HG03378 (cell line): ENCODE measurements at regions not wholly inside any gene's neighbourhood (a gene's known extent, or its start where the extent isn't known, plus 50 kb on each side); places are given as distances from the start of the nearest gene placed in this dataset.

ENCODE experiments used
- ATAC-seq: cut with Tn5 transposase; IDR thresholded peaks from one replicate; pipeline ENCODE4 v1.9.1; 2021; ENCODE audit warnings: mild to moderate bottlenecking, moderate library complexity; ENCODE audit not compliant: unreplicated experiment

DNA sequence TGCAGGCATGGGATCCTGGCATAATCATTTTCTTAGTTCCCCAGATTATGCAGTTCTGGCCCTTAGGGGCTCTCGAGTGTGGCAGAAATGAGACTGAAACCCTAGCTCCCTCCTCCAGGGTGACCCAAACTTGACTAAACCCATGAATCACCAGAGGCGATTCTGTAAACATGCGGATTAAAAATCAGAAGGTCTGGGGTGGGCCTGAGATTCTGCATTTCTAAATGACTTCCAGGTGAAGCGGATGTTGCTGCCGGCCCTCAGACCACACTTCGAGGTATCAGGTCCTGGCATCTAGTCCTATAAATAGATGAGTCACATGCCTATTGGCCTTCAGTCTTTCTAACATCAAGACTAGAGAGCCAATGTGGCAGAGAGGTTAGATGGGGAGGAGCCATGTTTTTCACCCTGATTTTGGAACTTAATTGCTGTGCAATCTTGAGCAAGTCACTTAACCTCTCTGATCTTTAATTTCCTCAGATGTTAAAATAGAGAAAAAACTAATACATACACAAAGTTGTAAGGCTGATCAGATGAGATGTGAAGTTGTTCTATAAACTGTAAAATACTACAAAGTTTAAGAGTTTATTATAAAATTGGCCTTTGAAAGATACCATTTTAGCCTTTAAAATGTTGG is 431.2 kb downstream of the FOXO1 start:
- no peak for ATAC-seq

DNA sequence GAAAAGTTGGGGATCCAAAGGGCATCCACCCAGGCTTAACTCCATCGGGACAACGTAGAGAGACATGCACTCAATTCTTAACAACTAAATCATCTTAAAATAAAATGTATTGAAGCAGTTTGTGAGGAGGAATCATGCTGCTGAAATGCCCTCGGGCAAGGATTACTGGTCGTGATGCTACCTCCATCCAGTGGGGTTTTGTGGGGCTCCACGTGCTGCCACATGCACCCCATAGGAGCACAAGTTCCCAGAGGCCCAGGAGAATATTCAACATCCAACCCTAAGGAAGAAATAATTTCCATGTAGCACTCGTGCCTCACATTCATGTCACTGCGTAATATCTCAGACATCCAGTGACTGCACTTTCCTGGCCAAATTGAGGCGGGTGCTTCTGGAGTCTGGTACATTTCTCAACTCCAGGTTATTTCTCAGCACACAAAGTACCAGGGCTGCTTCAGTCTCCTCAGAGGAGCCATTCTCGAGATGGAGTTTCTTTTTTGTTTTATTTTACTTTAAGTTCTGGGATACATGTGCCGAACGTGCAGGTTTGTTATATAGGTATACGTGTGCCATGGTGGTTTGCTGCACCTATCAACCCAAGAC is 429.8 kb downstream of the FOXO1 start:
- ATAC-seq, result no peak

DNA sequence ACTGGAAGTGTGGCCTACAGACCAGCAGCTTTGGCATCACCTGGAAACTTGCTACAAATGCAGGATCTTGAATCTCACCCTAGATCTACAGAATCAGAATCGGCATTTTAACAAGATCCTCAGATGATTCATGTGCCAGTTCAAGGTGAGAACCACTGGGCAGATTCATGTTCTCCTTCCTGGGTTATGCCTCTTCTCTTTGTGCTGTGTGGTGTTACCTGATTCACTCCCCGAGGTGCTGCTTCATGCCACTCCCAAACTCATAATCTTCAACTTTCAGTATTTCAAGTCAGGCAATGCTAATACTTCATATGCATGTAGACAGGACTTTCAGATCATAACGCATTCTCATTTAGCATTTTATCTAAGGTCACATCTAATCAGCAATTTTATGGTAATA is 427.7 kb downstream of the FOXO1 start:
- no peak for ATAC-seq

DNA sequence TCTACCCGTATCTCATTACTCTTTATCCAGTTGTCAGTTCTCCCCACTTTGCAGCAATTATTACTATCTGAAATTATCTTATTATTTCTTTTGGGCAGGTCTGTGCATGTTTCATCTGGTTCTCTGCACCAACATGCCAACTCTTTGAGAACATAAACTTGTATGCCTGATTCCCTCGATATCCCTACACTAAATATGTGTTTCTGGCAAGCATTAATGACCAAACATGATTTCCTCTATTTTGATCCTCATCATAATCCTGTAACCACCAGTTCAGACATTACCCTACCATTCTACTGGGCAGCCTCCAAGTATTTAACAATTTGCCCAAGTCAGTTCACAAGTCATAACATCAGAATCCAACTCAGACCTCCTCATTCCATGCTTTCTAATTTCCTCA is 426.1 kb downstream of the FOXO1 start:
- no peak for ATAC-seq

DNA sequence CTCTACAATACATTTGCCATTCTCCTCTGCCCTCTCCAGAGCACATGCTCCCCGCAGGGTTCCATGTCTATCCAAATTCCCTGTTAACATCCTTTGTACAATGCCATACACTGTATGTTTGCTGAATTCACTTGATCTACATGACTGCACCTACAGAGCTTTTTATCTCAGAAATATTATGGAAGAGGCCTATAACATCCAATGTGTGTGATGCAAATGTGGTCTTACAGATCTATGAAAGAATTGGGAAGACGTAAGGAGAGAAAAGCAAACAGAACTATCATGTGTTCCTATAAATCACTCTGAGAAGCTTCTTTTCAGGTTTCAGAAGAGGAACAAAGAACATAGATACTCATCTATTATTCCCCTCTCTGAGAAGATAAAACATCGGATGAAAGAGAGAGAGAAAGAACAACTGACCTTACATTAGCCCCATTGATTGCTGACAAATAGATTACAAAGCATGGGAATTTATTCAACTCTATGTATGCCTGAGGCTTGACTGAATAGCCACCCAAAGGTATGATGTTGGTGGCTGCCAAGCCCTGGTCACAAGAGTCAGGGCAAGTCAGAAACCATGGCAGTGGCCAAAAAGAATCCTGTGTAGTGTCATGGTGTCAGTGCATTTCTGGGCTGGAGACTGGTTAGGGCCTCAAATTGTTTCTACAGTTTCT is 425.2 kb downstream of the FOXO1 start:
- no peak for ATAC-seq

DNA sequence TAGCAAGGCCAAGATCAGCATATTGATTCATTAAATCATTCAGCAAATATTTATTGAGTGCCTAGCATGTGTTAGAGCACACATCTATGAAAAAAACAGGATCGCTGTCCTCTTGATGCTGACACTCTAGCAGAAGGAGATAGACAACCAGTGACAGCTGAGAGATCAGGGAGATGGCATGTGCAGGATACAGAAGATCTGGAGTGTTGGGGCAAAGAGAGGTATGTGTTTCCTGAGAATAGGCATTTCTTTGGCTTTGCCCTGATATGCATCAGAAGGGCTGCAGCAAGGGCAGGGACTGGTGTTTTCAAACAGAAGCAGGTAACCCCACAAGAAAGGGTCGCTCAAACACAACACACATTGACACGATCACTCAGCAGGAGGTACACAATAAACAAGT is 423.4 kb downstream of the FOXO1 start:
- no peak for ATAC-seq

DNA sequence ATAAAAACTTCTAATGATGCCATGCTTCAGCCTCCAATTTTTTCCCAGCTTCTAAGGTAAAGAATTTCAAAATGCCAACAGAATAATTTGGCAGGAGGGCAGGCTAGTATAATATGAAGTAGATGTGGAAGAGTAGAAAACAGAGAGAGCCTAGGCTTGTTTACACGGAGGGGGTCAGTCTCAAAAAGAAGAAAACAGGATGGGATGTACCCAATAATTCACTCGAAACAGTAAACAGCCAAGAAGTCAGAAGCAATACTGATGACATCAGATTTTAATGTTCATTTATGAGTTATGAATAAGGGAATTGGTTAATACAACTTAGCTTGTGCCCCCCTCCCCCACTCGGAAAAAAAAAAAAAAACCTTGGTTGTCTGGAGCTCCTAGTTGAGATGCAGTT is 422.5 kb downstream of the FOXO1 start:
- ATAC-seq, result no peak

DNA sequence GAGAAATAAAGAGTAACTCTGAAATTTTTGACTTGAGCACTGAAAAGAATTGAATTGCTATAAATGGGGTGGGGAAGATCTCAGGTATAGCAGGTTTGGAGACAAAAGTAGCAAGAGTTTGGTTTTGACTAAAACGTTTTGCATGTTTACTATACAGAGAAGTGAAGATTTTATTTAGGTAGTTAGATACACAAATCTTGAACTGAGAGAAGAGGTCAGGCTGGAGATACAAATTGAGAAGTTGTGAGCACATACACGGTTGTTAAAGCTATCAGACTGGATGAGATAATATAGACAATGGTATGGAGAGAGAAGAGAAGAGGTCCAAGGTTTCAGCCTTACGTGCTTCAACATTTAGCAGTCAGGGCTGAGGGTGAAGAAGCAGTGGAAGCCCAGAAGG is 420.9 kb downstream of the FOXO1 start:
- ATAC-seq, result no peak

DNA sequence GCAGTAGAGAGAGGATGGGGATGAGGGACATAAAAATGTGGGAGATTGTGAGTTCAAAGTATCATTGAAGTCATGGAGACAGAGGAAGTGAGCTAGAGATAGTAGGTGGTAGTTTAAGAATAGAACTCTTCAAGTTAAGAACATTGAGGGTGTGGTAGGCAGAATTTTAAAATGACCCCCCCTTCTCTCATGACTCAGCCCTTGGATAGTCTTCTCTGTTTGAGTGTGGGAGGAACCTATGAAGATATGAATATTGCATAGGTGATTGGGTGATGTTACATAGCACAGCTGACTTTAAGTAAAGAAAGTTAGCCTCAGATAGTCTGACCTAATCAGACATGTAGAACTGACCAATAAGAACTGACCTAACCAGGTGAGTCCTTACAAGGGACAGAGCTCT is 418.6 kb downstream of the FOXO1 start:
- no peak for ATAC-seq

DNA sequence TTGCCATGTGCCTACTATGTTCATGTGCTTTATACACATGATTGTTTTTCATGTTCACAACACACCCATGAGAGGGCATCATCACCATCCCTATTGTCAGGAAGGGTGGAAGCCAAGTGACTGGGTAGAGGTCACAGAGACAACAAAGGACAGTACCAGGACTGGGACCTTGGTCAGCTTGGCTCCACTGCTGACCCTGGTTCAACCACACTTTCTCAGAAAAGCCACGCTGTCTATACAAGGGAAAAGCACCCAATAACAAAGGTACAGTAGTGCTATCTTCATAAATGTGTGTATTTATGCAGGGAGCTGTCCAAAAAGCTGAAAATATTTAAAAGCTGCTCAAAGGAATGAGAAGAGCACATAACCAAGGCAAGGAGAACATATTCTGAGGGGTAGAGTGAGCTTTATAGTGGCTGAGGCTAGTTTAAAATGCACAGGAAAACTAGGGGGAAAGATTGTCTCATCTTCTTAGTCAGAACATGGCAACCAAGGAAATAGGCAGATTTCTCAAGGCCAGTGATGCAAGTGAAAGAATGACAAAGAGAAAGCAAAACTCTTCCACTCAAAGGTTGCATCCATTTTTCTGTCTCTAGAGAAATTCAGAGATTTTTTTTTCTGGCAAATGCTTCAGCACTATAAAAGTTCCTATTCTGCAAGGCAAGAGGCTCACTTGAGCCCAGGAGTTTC is 415.0 kb downstream of the FOXO1 start:
- no peak for ATAC-seq

DNA sequence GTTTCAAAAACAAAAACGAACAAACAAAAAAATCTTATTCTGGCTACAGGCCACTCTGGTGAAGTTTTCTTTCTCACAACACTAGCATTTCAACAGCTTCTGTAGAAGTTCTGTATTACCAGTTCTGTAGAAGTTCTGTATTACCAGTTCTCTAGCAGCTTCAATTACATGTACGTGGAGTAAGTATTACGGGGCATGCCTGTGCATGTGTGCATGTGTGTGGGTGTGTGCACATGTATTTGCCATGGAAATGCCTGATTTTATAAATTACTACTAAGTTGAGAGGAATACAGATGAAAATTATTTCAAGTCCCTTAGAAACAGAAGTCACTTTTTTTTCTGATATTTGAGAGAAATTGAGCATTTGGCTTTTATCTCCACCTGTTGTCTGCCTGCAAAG is 414.2 kb downstream of the FOXO1 start:
- no peak for ATAC-seq

DNA sequence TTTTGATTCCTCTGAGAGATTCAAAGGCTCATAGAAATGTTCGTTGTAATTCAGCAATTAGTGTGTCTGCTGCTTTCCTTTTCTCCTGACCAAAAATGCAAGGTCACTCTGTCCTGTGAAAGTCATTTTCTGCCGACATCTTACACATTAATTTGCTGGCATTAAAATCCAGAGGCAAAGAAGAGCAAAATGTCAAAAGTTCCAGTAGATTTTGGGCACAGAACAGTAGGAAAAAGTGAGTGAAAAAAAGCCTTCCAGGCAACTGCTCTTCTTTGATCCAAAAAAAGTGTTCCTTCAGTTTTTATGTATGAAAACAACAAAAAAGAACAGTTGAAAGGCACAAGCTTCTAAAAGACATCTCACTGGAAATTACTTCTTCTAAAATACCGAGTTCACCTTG is 413.8 kb downstream of the FOXO1 start:
- no peak for ATAC-seq

DNA sequence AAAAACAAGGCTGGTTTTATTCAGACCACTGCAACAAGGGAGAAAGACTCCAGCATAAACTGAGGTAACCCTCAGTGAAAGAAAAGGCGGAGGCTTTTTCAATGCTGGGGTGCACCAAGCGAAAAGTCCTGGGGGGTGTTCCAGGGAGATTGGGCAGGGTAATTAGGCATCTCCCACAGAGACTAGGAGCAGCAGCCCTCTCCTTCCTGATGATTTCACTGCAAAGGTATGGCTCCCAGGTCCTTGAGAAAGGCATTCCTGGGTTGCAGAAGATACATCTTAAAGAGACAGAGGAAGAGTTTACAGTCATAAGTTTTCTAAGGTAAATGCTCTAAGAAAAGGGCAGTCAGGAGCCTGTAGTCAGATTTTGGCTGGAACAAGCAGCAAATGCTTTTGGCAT is 412.0 kb downstream of the FOXO1 start:
- ATAC-seq, result no peak

DNA sequence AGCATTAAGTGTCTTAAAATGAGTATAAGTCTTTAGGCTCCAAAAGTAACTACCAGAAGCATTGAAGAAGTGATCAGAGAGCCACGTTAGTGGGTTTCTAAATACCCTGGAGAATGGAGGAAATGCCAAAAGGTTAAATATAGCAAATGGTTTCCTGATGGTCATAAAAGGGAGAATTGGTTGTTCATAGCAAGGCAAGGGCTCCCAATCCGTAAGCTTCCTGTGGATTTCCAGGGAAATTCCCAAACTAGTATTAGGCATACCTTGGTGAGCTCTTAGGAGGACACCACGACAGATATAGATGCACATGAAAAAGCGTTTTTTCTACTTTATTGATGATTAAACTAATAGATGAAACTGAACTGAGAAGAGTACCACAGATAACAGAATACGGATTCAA is 410.9 kb downstream of the FOXO1 start:
- no peak for ATAC-seq

DNA sequence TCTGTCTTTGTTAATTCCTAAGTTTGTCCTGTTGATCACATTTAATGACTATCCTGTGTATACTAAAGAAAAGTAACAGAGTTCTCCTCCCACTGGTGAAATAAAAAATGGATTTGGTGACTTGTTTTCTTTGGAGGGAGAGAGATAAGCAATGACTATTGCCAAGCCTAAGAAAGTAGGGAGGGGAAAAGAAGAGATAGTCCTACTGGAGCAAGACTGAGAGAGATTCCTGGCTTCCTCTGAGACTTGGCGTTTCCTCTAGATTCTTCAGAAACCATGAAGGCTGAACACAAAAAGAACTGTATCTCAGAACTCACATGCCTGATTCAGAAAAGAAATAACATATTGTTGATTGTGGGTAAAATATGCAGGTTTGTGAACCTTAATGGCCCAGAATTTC is 406.5 kb downstream of the FOXO1 start:
- ATAC-seq, result no peak

DNA sequence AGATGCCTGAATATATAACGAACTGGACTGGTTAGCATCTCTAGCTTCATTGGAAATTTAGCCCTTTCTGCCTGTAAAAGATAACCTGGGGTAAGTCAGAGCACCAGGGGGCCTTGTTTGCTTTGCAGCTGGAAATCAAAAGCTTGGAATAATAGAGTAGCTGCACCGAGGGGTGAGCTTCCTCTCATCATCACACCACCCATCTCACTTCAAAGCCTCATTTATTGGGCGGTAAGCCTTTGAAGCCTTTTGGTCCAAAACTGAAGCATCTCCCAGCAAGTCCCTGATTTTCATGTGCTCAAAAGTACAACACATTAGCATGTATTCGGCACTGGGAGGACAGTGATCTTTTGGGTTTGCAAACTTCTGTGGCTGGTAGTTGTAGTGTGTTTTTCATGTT is 405.1 kb downstream of the FOXO1 start:
- no peak for ATAC-seq

DNA sequence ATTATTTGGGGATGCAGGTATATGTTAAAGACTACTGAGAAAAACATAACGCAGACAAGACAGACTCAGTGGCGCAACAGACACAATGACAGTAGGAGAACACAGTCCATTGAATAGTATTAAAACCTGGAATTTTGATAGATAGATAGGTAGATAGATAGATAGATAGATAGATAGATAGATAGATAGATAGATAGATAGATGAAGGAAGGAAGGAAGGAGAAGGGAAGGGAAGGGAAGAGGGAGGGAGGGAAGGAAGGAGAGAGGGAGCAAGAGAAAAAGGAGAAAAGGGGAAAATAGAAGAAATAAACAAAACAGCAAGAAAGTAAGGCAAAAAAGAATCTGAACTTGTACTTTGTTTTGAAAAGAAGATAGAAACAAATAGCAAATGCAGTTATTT is 404.5 kb downstream of the FOXO1 start:
- no peak for ATAC-seq

DNA sequence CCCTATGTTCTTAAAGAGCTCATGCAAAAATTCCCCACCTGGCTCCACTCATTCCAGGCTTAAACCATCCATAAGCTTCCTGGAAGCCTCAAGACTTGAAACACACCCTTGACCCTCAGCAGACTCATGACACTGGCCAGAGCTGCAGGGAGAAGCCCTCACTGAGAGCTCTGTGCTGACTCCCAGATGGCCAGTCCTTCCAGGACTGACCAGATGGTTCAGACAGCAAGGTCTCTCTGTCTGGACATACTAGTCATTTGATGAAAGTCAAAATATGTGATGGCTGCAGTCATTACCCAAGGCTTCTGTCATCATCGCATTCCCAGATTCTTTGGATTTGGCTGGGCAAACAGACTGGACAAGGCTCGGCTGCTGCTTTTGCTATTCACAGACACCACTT is 397.4 kb downstream of the FOXO1 start:
- ATAC-seq, result no peak

DNA sequence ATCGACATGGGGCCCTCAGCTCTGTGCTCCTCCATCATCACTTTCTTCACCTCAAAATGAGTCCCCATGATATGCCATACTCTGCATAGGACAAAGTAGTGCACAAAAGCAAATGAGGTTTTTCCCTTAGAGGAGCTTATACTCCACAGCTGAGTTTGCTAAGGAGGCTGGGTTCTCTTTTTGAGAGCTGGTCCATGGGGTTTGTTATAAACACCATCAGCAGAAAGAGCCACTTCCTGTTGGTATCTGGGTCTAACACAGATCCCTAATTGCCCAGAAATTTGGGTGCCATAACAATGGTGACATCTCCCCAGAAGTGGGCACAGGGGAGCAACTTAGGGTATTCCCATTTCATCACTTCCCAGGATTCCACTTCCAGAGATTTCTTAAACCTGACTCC is 395.7 kb downstream of the FOXO1 start:
- no peak for ATAC-seq

DNA sequence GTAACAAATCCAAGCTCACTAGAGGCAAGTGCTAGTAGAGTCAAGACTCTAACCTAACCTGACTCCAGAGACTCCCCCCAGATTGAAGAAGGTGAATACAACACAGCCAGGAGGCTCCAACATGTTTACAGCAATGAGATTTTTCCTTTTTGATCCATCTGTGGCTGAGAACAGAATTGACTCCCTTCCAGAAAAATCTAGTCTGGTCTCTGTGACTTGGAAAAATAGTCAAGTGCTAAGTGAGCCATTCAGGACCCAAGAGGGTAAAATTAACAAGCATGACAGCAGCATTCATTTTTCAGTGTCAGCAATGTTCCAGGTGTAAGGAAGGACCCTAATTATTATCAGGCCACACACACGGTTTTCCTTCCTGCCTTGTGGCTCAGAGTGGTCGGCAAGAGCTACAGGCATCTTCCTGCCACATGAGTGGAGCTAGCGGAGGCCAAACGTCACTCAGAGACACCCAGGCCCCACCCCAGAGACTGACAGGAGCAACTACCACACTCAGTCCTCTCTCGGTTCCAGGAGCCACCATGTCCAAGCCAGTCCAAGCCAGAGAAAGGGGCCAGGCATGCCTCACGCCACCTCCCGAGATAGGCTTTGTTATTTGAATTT is 395.1 kb downstream of the FOXO1 start:
- no peak for ATAC-seq

DNA sequence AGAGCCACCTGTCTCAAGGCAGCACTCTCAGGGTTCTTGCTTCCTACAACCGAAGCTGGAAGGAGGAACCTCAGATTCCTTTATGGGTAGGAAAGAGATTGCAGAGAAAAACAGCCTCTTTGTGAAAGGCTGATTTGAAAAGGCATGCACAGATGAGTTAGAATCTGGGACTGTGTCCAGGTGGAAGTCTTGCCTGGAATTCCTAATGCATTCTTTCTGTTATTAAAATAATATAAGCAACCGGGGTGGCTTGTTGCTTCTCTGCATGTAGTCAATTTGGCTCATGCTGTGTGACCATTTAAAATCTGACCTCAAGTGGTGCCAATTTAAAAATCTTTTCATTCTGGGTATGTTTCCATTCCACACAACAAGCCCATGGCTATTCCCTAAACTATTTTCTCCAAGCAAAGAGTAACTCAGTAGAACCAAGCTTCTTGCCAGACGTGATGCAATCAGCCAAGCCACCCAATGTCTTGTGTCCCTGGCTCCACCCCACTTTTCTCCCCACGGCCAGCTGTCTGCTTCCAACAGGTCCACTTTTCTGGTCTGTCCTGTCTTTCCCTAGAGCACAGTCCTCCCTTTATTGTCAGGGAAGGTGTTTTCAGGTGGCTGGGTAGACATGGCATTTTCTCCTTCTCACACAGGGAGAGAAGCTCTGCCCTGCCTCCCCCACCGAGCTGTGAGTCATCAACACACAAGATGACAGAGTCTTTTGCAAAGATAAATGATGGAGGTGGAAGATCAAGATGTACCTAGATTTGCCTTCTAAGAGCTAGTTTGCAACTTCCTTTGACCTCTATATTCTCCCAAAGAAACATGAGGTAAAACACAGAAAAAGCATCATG is 394.3 kb downstream of the FOXO1 start:
- ATAC-seq, result no peak
